HL-60/S4 treated with retinoic acid at 250 ng/mL for 4 days and 3 days (cell line): ENCODE measurements at regions not wholly inside any gene's neighbourhood (a gene's known extent, or its start where the extent isn't known, plus 50 kb on each side); places are given as distances from the start of the nearest gene placed in this dataset.

Experiments used
- in situ Hi-C: fragments of 300-500 bp; cut with MboI; formaldehyde crosslinking; loops from 2 replicates; pipeline ENCODE4 v1.7.0; 2022; ENCODE audit warnings: low sequenced_read_pairs

DNA sequence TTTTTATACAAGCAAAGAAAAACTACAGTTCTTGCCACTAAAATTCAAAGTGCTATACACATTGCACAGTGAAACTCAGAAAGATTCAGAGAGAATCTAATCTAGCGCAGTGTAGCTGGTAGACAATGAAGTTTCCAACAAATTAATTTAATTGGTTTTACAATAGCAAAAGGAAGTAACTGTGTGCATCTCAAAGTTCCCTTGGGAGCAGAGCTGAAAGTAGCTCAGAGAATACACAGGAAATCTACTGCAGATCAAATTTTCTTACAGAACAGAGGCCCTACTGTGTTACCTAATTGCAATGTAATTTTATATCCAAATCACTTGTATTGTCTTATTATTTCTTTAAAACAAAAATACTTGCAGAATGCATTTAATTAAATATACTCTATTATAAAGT lies 1396.2 kb upstream of the TENM4 start:
- in situ Hi-C loops = no loop called here

DNA sequence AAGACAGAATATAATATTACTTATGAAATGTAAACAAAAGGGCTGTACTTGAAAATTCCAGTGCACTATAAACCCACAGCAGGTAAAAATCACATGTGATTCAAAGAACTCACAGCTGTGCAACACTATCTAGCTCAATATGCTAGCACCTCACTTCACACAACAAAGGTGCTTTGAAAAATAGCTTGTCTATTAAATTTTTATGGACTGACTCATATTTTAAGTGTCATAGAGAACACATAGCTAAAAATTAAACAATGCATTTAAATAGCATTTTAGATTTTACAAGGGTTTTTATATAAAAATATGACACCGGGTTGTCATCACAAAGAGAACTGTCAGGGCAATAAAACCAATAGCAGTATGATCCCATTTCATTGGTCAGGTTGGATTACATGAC lies 1390.5 kb upstream of the TENM4 start:
- in situ Hi-C loops = no loop called here

DNA sequence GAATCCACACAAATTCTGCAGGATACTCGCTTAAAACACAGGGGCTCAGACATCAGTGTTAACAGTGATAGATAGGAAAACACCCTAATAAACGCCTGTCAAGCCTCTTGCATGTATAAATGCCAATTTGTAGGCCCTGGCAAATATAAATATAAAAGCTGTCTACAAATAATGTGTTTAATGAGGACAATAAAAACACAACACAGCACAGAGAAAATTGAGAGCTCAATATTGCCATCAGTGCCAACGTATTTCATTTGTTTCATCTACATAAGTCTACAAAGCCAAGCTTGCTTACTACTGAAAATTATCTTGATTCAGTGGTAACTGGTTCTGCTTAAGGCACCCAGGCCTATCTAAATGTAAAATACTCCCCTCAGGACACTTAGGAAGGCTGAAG lies 1387.0 kb upstream of the TENM4 start:
- in situ Hi-C loops = no loop called here

DNA sequence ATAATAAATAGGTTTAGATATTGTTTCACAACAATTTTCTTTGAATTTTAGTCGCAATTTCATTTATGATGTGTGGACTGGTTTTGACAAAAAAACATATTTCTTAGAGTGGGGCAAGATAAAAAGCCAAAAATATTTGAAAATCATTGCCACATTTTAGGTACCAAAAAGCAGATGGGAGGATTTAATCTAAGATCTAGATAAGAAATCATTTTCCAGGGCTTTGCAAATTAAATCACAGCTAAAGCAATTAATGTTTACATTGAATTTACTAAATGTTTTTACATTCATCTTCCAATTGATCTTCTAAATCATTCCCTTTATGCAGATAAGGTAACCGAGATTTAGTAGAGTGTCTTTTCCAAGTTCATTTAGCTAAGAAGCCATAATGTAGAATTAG lies 1386.0 kb upstream of the TENM4 start:
- in situ Hi-C loops = no loop called here

DNA sequence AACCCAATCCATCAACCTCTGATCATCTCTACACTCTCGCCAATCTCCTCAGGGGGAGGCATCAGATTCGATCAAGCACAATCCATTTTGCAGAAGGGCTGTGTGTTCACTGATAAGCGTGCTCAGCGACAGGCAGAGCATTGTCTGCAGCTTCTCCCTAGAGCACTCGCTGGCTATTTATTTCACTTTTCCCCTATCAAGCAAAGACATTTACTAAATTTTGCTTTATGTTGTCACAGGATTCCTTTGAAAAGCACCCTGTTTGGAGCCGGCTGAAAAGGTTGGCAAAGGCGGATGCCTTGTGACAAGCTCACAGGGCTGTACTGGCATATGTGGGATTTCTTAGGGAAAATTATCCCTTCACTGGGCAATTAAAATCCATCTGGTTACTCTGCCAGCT lies 1381.5 kb upstream of the TENM4 start:
- in situ Hi-C loops = no loop called here

DNA sequence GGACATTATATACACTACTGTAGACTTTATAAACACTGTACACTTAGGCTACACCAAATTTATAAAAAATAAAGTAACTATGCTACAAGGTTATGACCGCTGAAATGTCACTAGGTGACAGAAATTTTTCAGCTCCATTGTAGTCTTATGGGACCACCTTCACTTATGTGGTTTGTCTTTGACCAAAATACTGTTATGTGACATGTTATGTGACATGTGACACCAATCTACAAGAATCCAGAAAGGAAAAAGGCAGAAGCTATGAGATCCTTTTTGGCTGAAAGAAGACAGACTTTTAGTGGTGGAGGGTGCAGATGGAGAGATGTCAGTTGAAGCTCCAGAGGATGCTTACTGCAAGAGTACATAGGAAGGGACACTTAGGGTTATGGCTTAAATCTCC lies 1378.4 kb upstream of the TENM4 start:
- in situ Hi-C loops = no loop called here

DNA sequence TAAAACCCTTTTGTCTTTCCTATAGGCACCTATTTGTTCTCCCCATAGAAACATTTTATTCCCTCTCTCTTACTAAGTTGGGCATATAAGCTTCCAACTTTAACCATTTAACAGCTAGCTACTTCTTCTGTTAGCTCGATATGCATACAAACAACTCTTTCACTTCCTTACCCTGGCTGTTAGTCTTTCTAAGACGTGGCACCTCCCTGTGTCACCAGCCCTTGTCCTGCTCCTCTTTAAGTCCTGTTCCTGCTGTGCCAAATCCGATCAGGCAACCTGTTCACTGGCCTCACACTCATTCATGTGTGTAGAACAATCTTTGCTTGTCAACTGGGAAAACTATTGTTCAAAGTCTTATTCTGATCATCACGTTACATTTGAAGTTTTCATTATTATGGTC lies 1376.1 kb upstream of the TENM4 start:
- in situ Hi-C loops = no loop called here

DNA sequence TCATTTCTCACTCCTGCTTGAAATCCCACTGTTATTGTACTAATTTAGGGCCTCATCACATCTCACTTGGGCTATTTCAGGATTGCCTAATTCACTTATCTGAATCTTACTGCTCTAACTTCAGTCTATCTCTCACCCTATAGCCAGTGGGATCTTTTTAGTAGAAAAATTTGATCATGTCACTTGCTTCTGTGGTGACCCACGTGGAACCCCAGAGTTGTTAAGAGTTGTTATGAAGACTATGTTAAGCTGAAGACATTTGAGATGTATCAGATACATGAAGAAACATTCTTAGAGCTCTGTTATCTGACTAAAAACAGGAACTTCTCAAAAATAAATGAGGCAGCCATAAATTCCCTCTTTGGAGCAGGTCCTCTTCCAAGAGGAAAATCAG lies 1375.6 kb upstream of the TENM4 start:
- in situ Hi-C loops = no loop called here

DNA sequence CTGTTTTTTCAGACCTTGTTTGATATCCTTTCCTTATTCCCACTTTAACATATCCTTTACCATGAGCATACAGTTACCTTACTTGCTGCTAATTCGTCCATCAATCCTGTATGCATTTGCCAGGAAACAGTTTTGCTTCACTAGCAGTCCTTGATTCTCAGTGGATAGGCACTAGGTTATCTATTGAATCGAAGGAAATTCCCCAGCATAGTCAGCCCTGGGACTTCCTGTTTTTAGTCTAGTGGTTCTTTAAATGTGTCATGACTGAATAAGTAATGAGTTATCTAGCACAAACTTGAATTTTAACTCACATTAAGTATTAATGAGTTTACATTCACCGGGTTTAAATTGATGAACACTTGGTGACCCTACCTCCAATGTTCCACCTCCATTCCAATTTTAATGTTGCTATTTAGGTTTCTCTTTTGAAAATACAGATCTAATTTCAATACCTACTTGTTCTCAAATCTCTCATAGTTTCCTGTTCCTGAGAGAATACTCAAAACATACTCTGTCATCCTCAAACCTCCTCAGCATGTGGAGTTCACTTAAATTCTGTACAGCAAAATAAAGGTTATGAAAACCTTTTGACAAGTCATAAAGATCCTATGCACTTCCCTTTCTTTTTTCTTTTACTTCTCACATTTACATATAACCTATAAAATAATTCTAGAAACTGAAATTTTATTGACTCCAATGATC lies 1375.1 kb upstream of the TENM4 start:
- in situ Hi-C loops = no loop called here

DNA sequence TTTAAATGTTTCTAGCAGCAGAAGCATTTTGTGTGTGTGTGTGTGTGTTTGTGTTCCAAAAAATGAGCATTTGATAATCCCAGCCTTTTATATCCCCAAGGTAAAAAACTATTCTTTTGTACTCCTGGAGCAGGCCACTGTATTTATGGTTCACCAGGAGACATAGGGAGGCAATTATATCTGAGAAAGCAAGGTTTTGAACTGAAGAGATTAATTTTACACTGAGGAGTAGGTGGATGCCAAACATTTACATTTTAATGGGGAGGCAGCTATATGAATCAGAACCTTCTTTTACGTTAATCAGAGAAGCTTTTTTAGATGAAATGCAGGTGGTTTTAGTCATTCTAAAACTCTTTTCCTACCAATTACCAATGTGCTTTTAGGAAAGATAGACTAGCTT lies 1374.0 kb upstream of the TENM4 start:
- in situ Hi-C loops = no loop called here

DNA sequence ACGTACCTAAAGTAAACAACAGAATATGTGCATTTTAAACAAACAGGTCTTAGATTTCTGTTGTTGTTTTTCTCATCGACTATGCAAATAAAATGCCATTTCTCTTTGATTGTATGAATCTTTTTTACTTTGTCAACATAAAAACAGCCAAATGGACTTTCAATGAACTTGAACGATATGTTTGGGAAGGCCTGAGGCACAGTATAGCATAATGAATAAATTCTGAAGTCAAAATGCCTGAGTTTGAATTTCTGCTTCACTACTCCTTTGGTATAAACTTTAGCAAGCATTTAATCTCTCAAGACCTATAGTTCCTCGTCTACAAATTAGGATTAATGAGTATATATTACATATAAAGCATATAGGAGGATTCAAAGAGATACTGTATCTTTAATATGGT lies 1369.9 kb upstream of the TENM4 start:
- in situ Hi-C loops = no loop called here

DNA sequence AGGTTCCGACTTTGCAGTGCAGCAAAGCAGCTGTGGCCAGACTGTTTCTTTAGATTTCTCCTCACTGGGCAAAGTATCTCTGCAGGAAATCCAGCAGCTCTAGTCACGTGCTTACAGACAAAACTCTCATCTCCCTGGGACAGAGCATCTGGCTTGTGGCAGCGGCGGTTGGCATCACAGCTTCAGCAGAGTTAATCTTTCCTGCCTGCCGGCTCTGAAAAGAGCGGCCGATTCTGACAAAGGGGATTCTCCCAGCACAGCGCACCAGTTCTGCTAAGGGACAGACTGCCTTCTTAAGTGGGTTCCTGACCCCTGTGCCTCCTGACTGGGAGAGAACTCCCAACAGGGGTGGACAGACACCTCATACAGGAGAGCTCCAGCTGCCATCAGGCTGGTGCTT lies 1357.3 kb upstream of the TENM4 start:
- in situ Hi-C loops = no loop called here

DNA sequence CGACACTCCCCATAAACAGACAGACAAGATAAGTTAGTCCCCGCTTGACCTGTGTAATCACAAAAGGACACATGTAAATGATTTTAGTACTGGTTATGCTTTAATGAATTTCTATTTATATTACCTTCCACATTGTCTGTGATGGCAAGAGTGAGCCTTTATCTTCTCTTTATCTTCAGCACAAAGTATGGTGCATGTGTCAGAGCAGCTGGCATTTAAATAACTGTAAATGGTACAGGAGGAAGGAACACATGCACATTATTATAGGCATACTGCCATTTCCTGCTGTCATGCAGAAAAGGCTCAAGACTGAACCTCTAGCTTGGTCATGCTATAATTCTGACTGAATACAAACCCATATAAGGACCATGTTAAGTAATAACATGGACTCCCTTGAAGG lies 1342.7 kb upstream of the TENM4 start:
- in situ Hi-C loops = no loop called here

DNA sequence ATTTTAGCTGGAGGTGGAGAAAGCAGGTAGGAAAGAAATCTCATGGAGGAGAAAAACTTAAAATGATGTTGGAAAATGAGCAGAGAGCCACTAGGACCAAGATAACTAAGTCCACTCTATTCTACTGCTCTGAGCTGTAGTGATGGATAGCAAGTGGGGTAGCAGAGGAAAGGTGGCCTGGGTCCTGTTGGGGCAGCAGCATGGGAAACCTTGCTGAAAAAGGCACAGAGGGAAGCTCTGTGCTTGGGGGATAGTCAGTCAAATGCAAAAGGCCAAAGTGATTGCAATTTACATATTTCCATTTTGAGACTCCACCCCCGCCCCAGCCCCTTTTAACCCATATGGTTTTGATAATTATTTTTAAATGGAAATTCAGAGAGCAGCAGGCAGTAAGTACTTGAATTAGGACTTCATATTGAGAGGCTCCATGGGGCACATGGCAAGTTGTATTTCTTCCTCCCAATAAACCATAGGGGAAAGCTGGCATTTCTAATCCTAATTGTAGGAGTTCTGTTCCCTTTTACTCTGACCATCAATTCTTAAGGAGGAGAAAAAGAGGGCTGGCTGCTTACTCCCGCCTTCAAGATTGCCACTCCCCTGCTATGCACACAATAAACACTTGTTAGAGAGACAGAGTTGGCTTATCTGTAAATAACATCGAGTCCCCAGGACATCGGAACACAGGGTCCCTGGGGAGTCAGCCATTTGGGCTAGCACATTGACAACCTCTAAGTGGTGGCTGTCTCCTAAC lies 1341.5 kb upstream of the TENM4 start:
- in situ Hi-C loops = no loop called here

DNA sequence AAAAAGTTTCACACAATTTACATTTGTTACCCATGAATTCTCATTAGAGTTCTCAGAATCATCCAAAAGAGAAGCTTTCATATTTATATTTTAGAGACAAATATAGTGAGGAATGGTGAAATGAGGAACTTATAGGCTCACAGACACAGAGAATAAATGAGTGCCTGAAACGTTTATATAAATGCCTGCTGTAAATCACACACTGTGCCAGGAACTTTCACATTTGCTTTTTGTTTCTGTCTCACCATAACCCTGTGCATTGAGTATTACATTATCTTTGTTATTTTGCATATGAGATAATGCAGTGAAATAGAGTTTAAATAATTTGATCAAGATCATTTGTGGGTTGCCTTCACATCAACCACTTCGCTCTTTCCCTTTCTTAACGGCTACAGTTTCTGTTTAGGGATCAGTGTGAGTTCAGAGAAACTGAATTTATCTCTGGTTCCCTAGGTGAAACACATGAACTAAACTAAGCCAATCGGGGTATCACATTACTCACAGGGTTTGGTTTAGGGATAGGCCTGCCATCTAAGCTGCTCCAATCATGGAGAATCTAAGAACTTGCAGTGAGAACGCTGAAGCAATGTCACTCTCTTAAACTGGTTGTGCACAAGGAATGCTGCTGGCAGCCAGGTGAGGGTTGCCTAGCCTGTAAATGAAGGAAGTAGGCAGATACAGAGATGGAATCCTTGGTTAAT lies 1339.2 kb upstream of the TENM4 start:
- in situ Hi-C loops = no loop called here

DNA sequence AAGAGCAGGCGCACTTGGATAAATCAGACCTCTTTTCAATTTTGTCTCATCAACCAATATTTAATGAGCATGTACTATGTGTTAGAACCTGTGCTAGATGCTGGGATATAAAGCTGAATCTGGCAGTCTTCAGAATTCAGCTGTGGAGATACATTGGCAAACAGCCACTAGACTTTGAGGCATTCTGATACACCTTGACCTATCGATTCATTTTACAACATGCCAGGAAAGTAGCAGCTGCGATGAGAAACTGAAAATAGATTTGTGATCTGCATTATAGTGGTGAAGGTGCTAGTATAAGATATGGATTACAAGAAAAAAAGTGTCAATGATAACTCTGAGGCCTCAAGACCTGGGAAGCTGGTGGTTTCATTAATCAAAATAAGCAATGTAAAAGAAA lies 1338.1 kb upstream of the TENM4 start:
- in situ Hi-C loops = no loop called here

DNA sequence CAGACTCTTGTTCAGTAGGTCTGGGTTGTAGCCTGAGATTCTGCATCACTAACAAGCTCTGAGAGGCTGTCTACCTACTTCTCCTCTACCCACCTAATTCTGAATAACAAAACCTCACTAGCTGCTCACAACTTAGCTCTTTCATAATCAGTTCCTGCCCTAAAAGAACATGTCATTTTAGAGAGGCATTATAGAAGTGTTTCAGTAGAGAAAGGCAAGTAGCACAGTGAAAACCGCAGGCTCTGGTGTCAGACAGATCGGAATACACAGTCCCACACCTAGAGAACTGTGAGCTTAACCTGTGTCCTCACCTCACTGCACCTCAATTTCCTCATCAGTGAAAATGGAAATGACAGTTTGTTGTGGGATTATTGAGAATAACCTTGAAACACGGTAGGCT lies 1337.6 kb upstream of the TENM4 start:
- in situ Hi-C loops = no loop called here

DNA sequence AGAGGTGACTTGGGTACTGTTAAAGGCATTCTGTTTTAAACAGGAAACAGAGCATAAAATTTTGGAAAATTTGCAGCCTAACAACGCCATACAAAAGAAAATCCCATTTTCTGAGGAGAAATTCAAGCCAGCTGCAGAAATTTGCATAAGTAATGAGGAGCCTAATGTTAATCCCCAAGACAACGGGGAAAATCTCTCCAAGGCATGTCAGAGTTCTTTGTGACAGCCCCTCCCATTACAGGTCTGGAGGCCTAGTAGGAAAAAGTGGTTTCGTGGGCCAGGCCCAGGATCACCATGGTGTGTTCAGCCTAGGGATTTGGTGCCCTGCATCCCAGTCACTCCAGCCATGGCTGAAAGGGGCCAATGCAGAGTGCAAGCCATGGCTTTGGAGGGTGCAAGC lies 1333.1 kb upstream of the TENM4 start:
- in situ Hi-C loops = no loop called here

DNA sequence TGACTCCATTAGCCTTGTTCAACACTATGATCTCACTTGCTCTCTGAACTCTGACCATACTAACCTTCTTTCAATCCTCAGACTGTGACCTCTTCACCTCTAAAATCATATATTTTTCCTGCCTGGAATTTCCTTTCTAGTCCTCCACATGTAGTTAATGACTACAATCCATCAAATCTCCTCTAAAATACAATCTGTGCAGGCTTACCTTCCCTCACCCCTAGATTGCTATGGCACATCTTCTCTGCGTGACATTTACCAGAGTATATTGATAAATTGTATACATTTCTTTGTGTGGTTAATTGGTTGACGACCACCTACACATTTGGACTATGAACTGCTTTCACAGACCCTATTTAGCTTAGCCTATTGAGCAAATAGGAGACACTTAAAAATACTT lies 1330.2 kb upstream of the TENM4 start:
- in situ Hi-C loops = no loop called here

DNA sequence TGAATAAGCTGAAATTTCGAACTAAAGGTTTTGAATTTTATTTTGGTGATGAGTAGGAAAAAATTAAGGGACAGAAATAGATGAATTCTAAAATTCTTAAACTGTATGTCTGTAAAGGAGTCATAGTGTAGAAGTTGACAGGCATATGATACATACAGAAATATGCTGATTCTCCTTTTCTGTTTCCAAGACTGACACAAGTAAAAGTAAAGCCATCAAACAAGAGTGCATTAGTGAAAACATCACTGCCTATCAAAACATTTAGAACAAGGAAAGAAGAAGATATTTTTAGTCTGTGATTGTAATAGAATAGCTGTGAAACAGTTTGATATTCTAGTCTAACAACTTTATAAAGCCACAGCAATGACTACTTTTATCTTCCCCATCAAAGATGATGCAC lies 1318.0 kb upstream of the TENM4 start:
- in situ Hi-C loops = no loop called here

DNA sequence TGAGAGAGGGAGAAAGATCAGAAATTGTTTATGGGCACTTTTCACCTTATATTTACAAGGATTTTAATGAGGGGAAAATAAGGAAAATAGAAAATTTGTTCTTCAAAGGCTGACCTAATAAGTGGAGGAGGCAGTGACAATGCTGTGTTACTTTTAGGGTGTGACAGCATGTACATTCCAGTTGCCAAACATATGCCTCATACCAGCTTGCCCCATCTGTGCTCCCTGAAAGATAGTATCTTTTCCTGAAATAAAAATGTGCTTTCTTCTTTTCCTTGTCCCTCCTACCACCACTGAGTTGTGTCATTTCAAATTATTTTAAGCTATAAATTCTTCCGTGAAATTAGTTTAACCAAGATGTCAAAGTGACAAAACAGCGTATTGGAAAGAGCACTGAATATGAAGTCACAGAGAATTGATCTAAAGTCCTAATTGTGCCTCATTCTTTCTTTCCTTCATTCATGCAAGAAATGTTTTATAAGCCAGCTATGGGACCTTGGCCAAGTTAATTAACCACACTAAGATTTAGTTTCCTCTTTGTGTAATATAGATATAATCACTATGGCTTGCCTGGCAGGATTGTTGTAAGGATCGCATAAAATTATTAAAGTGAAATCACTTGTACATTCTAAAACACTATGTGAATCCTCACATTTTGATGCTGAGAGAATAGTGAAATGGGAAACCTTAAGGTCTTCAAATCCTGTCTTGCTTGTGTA lies 1307.5 kb upstream of the TENM4 start:
- in situ Hi-C loops = no loop called here

DNA sequence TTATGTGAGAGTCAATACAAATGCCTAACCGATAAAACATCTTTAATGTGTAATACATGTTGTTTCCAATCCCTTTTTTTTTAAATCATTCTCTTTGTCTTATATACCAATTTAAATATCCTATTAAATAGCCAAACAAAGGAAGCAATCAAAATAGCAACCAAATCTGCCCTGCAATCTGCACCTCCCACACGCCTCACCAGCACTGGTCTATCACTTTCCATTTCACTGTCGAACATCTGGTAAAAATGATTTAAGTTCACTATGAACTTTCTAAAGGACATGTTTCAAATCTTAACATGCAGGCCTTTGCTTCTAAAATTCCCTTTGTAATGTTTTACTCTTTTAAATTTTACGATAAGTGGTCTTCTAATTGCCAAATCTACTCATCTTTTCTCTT lies 1305.5 kb upstream of the TENM4 start:
- in situ Hi-C loops = no loop called here
